ENCODE measurements at regions not wholly inside any gene's neighbourhood (a gene's known extent, or its start where the extent isn't known, plus 50 kb on each side); places are given as distances from the start of the nearest gene placed in this dataset.

- TF ChIP-seq, protein P1, sequence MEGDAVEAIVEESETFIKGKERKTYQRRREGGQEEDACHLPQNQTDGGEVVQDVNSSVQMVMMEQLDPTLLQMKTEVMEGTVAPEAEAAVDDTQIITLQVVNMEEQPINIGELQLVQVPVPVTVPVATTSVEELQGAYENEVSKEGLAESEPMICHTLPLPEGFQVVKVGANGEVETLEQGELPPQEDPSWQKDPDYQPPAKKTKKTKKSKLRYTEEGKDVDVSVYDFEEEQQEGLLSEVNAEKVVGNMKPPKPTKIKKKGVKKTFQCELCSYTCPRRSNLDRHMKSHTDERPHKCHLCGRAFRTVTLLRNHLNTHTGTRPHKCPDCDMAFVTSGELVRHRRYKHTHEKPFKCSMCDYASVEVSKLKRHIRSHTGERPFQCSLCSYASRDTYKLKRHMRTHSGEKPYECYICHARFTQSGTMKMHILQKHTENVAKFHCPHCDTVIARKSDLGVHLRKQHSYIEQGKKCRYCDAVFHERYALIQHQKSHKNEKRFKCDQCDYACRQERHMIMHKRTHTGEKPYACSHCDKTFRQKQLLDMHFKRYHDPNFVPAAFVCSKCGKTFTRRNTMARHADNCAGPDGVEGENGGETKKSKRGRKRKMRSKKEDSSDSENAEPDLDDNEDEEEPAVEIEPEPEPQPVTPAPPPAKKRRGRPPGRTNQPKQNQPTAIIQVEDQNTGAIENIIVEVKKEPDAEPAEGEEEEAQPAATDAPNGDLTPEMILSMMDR (IDR thresholded peaks at IDR 0.05; ENCODE audit: insufficient read depth, low read depth, low read length, missing control alignments): no peak
- H3K4me3 ChIP-seq (ENCODE audit: low read depth, low read length): no peak overlapping the region
- no peak for DNase-seq (ENCODE audit: low read depth)
These were observed 64.8 kb upstream of the GK2 start for GRCh38 chr4:79472693-79473438.

DNA sequence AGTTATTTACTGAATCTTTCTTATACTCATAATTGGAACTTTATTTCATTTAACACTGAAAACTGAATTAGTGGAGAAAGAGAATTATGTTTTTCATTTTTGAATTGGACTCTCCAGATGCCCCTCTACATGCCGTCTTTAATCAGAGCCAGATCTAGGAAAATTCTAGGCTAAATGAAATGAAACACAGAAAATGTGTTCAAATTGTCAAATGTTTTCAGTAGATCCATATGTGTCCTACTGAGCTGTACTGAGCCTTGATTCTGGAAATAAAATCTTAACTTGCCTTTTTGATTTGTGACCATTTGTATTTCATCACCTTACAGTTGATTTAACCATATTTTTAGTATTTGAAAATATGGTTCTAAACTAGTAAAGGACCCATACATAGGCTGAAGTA is 64.0 kb upstream of the GK2 start:
- no peak overlapping the region for H3K4me3 ChIP-seq (ENCODE audit: low read depth, low read length)
- no peak for DNase-seq (ENCODE audit: low read depth)
- TF ChIP-seq, protein P1 (IDR thresholded peaks at IDR 0.05; ENCODE audit: insufficient read depth, low read depth, low read length, missing control alignments): no peak

GRCh38 chr4:79471309-79471708 is 63.3 kb upstream of the GK2 start:
- no peak overlapping the region for H3K4me3 ChIP-seq (ENCODE audit: low read depth, low read length)
- TF ChIP-seq, protein P1 (IDR thresholded peaks at IDR 0.05; ENCODE audit: insufficient read depth, low read depth, low read length, missing control alignments): no peak
- DNase-seq (ENCODE audit: low read depth): no peak

DNA sequence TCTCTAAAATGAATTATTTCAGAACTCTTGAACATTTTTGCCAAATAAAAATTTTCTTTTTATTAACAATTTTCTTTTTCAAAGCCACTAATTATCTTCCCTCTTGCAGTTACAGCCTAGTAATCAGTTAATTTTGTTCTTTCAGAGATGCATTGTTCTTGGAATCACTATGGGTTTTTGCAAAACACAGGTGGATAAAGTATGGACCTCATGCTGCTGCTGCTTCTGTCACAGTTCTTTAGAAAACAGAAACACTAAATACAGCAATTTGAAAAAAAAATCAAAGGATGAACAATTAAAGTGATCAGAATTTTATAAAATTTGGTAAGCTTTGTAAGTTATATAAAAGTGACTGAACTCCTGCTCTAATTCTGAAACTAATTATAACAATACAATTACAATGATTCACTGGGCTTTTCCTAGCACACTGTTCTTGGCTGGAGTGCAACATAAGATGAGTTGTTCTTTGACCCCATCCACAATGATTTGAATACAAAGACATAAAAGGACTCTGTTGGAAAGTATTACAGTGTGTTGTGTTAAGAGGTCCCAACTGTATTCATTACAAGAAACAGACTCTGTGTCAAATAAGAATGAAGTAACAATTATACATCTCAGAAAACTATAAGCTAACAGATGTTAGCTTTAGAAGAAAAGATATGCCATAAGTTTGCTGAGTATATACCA is 59.4 kb upstream of the GK2 start:
- no peak overlapping the region for H3K4me3 ChIP-seq (ENCODE audit: low read depth, low read length)
- no peak for DNase-seq (ENCODE audit: low read depth)
- TF ChIP-seq, protein P1 (IDR thresholded peaks at IDR 0.05; ENCODE audit: insufficient read depth, low read depth, low read length, missing control alignments): no peak

GRCh38 chr4:79466621-79467020 is 58.6 kb upstream of the GK2 start:
- DNase-seq (ENCODE audit: low read depth): no peak
- H3K4me3 ChIP-seq (ENCODE audit: low read depth, low read length): no peak overlapping the region
- TF ChIP-seq, protein P1 (IDR thresholded peaks at IDR 0.05; ENCODE audit: insufficient read depth, low read depth, low read length, missing control alignments): no peak
